HepG2 (cell line): ENCODE measurements at regions not wholly inside any gene's neighbourhood (a gene's known extent, or its start where the extent isn't known, plus 50 kb on each side); places are given as distances from the start of the nearest gene placed in this dataset.

ENCODE experiments used
- ATAC-seq: fragments of 200-7000 bp; cut with Tn5 transposase; 3 replicates; pipeline ENCODE4 v1.9.1; 2020; ENCODE audit warnings: mild to moderate bottlenecking, moderate library complexity
- BruUV-seq: library from RNA; stranded (reverse); fragments of 400-500 nt; replicated peaks from 2 replicates; lab custom pipeline; 2021; lab: Mats Ljungman, UMichigan
- CTCF ChIA-PET: fragments of 300-600 bp; formaldehyde crosslinking; extraction: SDS; loops from one replicate; lab custom pipeline; 2021; ENCODE audit warnings: low total read pairs, inconsistent platforms, low intra/inter-chr PET ratio; lab: Yijun Ruan, JAX
- POLR2A ChIA-PET: fragments of 350-600 bp; sonication (Branson Sonifier 250); formaldehyde crosslinking; loops from one replicate; lab custom pipeline; 2020; ENCODE audit warnings: antibody characterized with exemption, inconsistent platforms; lab: Yijun Ruan, JAX
- DNase-seq: peaks from one replicate; pipeline ENCODE4 v3.0.0-alpha.2; 2015; ENCODE audit warnings: low spot score
- FAIRE-seq: peaks from 3 replicates; lab custom pipeline; 2011; peaks lifted over from hg19 to GRCh38; lab: Jason Lieb, UNC
- H2AFZ ChIP-seq: one replicate; pipeline ENCODE4 v1.6.1; 2011; ENCODE audit warnings: low read length, inconsistent platforms
- H3K27ac ChIP-seq: fragments of 300-600 bp; 3 replicates; pipeline ENCODE4 v1.8.0; 2011; ENCODE audit warnings: mixed run types, mild to moderate bottlenecking, mixed read lengths, low read length, inconsistent platforms; ENCODE audit not compliant: insufficient read depth; ENCODE audit errors: extremely low read length
- H3K27me3 ChIP-seq, 2 experiments: fragments of 200-600 bp in 1 of 2; 2 replicates in 1 of 2; 3 replicates in 1 of 2; pipeline versions ENCODE4 v1.6.0 to v1.8.0; 2011; ENCODE audit warnings: low read length in 2 of 2, mild to moderate bottlenecking in 2 of 2, moderate library complexity in 2 of 2, inconsistent platforms in 1 of 2; ENCODE audit not compliant: insufficient read depth in 2 of 2, control insufficient read depth in 1 of 2
- H3K36me3 ChIP-seq, 2 experiments: fragments of 200-600 bp in 1 of 2; replicated peaks in 1 of 2; 2 replicates in 1 of 2; 3 replicates in 1 of 2; pipeline versions ENCODE4 v1.5.1 to v1.8.0; 2011; ENCODE audit warnings: low read length in 2 of 2, inconsistent platforms in 1 of 2; ENCODE audit not compliant: insufficient read depth in 2 of 2, control insufficient read depth in 1 of 2
- H3K4me1 ChIP-seq: 2 replicates; pipeline ENCODE4 v1.5.1; 2012; ENCODE audit warnings: low read length, inconsistent platforms; ENCODE audit not compliant: insufficient read depth
- H3K4me2 ChIP-seq: 2 replicates; pipeline ENCODE4 v1.6.0; 2011; ENCODE audit warnings: low read depth, low read length, inconsistent platforms
- H3K4me3 ChIP-seq, 3 experiments: fragments of 200-600 bp in 1 of 3; sonication (generic), shearing (Covaris generic) in 1 of 3; replicated peaks in 1 of 3; 2 replicates each; pipeline ENCODE4 v1.5.1; 2011 to 2016; ENCODE audit warnings: low read length in 3 of 3, inconsistent platforms in 2 of 3, low read depth in 2 of 3, mild to moderate bottlenecking in 2 of 3, control low read depth in 1 of 3, mixed read lengths in 1 of 3; ENCODE audit not compliant: insufficient read depth in 1 of 3
- H3K79me2 ChIP-seq: one replicate; pipeline ENCODE4 v1.6.1; 2011; ENCODE audit warnings: low read length, inconsistent platforms; ENCODE audit not compliant: insufficient read depth
- H3K9ac ChIP-seq: 2 replicates; pipeline ENCODE4 v1.6.0; 2011; ENCODE audit warnings: mild to moderate bottlenecking, low read depth, low read length, inconsistent platforms; ENCODE audit not compliant: insufficient read depth
- H3K9me3 ChIP-seq: 2 replicates; pipeline ENCODE4 v1.5.1; 2012; ENCODE audit warnings: mild to moderate bottlenecking, low read length
- H4K20me1 ChIP-seq: 2 replicates; pipeline ENCODE4 v1.6.0; 2011; ENCODE audit warnings: inconsistent platforms, mild to moderate bottlenecking, low read length, moderate library complexity; ENCODE audit not compliant: insufficient read depth
- CBX2 ChIP-seq, 2 experiments: fragments of 200-600 bp in 1 of 2; sonication (generic); formaldehyde crosslinking in 1 of 2; IDR thresholded peaks; 2 replicates each; pipeline versions ENCODE4 v1.7.0 to v1.8.1; 2018 to 2022; ENCODE audit warnings: low read depth in 2 of 2, low read length in 1 of 2, mild to moderate bottlenecking in 1 of 2, missing genetic modification reagents in 1 of 2
- ELF4 ChIP-seq: sonication (generic); formaldehyde crosslinking; IDR thresholded peaks from 2 replicates; pipeline ENCODE4 v1.5.0; 2020; ENCODE audit warnings: missing genetic modification reagents, mild to moderate bottlenecking, moderate library complexity, borderline replicate concordance
- FOXO1 ChIP-seq: sonication (generic); formaldehyde crosslinking; IDR thresholded peaks from 2 replicates; pipeline ENCODE4 v1.4.0; 2020; ENCODE audit warnings: missing genetic modification reagents
- JDP2 ChIP-seq: sonication (generic); formaldehyde crosslinking; IDR thresholded peaks from 2 replicates; pipeline ENCODE4 v1.8.1; 2022; ENCODE audit warnings: missing genetic modification reagents, borderline replicate concordance
- MTA3 ChIP-seq: sonication (generic); formaldehyde crosslinking; IDR thresholded peaks from 2 replicates; pipeline ENCODE4 v1.4.0; 2020; ENCODE audit warnings: missing genetic modification reagents
- MXD4 ChIP-seq: IDR thresholded peaks from 2 replicates; pipeline ENCODE4 v1.6.1; 2016; ENCODE audit warnings: mild to moderate bottlenecking, missing biosample characterization, missing genetic modification reagents
- PPARG ChIP-seq: conservative IDR thresholded peaks from 2 replicates; pipeline ENCODE4 v1.6.1; 2016; ENCODE audit warnings: missing biosample characterization, missing genetic modification reagents
- ZFP37 ChIP-seq: sonication (generic); formaldehyde crosslinking; IDR thresholded peaks from 2 replicates; pipeline ENCODE4 v1.4.0; 2020; ENCODE audit warnings: missing genetic modification reagents, borderline replicate concordance
- ZNF333 ChIP-seq: sonication (generic); formaldehyde crosslinking; IDR thresholded peaks from 2 replicates; pipeline ENCODE4 v1.4.0; 2020; ENCODE audit warnings: mild to moderate bottlenecking, missing genetic modification reagents, borderline replicate concordance
- ZNF703 ChIP-seq: sonication (generic); formaldehyde crosslinking; IDR thresholded peaks from 2 replicates; pipeline ENCODE4 v1.5.1; 2020; ENCODE audit warnings: missing genetic modification reagents, mild to moderate bottlenecking, moderate library complexity, borderline replicate concordance
- ZNF737 ChIP-seq: sonication (generic); formaldehyde crosslinking; IDR thresholded peaks from 2 replicates; pipeline ENCODE4 v1.5.0; 2020; ENCODE audit warnings: missing genetic modification reagents, mild to moderate bottlenecking, borderline replicate concordance
- WGBS: methylation state at CpG from one replicate; pipeline ENCODE4 v1.1.6; 2017; ENCODE audit warnings: low lambda C conversion rate; 5-methylcytosine and 5-hydroxymethylcytosine counted together
- in situ Hi-C: cut with HindIII; loops from 2 replicates; pipeline ENCODE4 v1.10.0; 2017; ENCODE audit warnings: low pct_unique_long_range_greater_than_20kb; ENCODE audit not compliant: extremely low pct_ligation_motif_present
- intact Hi-C: fragments of 100-400 bp; cut with micrococcal nuclease; formaldehyde crosslinking; loops from one replicate; pipeline ENCODE4 v1.10.0; 2022; ENCODE audit not compliant: unreplicated experiment
- TF ChIP-seq, protein P1 (sequence below): sonication (generic); formaldehyde crosslinking; IDR thresholded peaks from 2 replicates; pipeline ENCODE4 v1.5.0; 2020; ENCODE audit warnings: mild to moderate bottlenecking, missing genetic modification reagents

DNA sequence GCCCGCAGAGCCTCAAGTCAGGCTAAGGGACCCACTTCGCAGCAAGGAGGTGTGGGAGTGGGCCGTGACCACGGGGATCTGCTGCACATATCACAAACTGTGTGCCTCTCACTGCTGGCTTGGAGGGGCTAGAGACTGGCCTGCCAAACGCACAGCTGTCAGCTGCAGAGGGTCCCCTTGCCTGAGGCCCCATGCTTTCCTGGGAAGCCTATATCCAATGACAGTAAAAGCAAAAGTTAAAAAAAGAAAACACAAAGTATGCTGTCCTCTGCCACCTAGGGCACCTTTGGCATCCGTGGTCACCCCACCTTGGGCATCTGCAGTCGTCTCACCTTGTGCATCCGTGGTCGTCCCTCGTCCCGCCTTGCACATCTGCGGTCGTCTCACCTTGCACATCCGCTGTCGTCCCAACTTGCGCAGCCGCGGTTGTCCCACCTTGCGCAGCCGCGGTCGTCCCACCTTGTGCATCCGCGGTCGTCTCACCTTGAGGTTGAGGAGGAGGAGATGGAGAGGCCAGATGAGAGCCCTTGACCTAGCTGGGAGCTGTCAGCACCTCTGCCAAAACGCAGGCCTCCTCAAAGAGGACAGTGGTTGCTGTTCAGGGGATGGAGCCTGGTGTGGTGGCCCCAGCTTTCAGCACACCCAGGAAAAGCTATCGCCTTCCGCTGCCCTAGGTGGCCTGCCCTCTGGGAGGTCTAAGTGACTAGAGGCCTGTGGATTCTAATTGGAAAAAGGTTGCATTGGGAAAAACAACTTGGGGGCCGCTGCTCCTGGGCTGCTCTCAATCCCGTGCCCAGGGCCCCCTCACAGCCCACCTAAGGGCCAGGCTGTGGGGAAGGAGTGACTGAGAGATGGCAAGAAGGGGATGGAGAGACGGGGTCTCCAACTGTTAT, 90.5 kb downstream of the MYEOV start:
- intact Hi-C loops (no loop called here), in situ Hi-C loops (no loop called here)
- Histone ChIP-seq H3K9me3 (peaks cover 9% of the 10 kb centered on the region), H3K79me2 (no peaks in the 10 kb centered on the region), H3K9ac (no peak overlapping the region), H3K27ac (no peak overlapping the region), H3K27me3 (peaks cover 0 to 51% of the 10 kb centered on the region in 2 experiments; a peak in 4 of 5 replicates), H3K4me1 (peaks cover 14% of the 10 kb centered on the region; the same call in 1 of the 2 replicates), H3K4me2 (no peak overlapping the region), H4K20me1 (no peaks in the 10 kb centered on the region), H3K36me3 (no peaks in the 10 kb centered on the region), H2AFZ (no peak overlapping the region), H3K4me3 (no peak overlapping the region)
- POLR2A ChIA-PET, result no interaction called here
- no peak for TF ChIP-seq ELF4 (CRISPR knock-in tag)
- TF ChIP-seq FOXO1 (CRISPR knock-in tag), result no peak
- TF ChIP-seq JDP2 (CRISPR knock-in tag), result no peak
- TF ChIP-seq ZNF737 (CRISPR knock-in tag), result no peak
- 60% methylated on average over 29 of the region's 31 CpGs for WGBS
- CTCF ChIA-PET, result no interaction called here
- no TSS peak for BruUV-seq
- ATAC-seq, result no peak
- no peak for FAIRE-seq
- no peak for DNase-seq

DNA sequence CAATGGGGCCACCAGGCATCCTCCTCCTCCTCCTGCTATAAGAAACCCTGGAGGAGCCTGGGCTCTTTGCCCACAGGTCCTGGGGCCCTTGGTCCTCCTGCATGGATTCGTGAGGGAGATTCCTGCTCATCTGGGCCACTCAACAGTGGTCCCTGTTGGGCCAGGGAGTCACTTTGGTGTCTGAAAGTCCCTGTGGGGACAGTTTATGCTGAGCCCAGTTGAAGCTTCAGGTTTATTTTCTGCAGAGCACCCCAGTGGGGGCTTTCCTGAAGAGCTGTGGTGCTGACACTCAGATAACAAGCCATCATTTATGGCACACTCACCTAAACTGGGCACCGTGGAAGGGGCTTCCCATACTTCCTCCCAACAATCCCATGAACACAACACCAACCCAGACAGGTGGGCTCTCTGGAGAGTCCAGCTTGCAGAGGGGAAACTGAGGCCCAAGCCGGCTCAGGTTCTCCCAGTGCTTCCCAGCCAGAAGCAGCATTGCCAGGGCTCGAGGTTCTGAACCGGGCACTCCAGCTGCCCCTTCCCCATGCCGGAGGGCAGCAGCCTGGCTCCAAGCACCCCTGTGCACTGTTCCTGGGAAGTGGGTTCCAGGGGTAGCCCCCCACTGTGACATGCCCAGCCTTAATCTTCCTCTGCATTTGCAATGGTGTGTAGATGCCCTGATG, 91.3 kb downstream of the MYEOV start:
- POLR2A ChIA-PET, result no interaction called here
- no peak for ATAC-seq
- no TSS peak for BruUV-seq
- no peaks in the 10 kb centered on the region for H3K36me3 ChIP-seq
- H3K79me2 ChIP-seq, result no peaks in the 10 kb centered on the region
- DNase-seq, result no peak
- intact Hi-C loops (no loop called here), in situ Hi-C loops (no loop called here)
- WGBS, result 29% methylated on average over 3 of the region's 6 CpGs
- no peak overlapping the region for H3K9ac ChIP-seq
- H3K27ac ChIP-seq, result no peak overlapping the region
- H3K27me3 ChIP-seq, result peaks cover 0 to 51% of the 10 kb centered on the region in 2 experiments; a peak in 4 of 5 replicates
- peaks cover 16% of the 10 kb centered on the region; the same call in 1 of the 2 replicates for H3K4me1 ChIP-seq
- no peaks in the 10 kb centered on the region for H4K20me1 ChIP-seq
- H3K4me2 ChIP-seq, result no peak overlapping the region
- FAIRE-seq, result no peak
- H3K4me3 ChIP-seq, result no peak overlapping the region
- peaks cover 9% of the 10 kb centered on the region for H3K9me3 ChIP-seq
- H2AFZ ChIP-seq, result no peak overlapping the region
- no peak for TF ChIP-seq ZNF703 (CRISPR knock-in tag)
- TF ChIP-seq MXD4, result no peak
- TF ChIP-seq PPARG (CRISPR knock-in tag), result no peak
- TF ChIP-seq MTA3 (CRISPR knock-in tag), result no peak
- TF ChIP-seq ZNF333 (CRISPR knock-in tag), result no peak
- no peak for TF ChIP-seq CBX2 (IDR thresholded peaks at IDR 0.05; ENCODE audit: low read depth, low read length)
- no peak for TF ChIP-seq CBX2 (CRISPR knock-in tag; IDR thresholded peaks at IDR 0.05; ENCODE audit: low read depth)
- TF ChIP-seq, protein P1, sequence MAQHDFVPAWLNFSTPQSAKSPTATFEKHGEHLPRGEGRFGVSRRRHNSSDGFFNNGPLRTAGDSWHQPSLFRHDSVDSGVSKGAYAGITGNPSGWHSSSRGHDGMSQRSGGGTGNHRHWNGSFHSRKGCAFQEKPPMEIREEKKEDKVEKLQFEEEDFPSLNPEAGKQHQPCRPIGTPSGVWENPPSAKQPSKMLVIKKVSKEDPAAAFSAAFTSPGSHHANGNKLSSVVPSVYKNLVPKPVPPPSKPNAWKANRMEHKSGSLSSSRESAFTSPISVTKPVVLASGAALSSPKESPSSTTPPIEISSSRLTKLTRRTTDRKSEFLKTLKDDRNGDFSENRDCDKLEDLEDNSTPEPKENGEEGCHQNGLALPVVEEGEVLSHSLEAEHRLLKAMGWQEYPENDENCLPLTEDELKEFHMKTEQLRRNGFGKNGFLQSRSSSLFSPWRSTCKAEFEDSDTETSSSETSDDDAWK (CRISPR knock-in tag), result no peak
- TF ChIP-seq ZFP37 (CRISPR knock-in tag), result no peak
- CTCF ChIA-PET, result no interaction called here
